Panc1 (cell line): ENCODE measurements at regions not wholly inside any gene's neighbourhood (a gene's known extent, or its start where the extent isn't known, plus 50 kb on each side); places are given as distances from the start of the nearest gene placed in this dataset.
"Not testable (repeated sequence)": the region's sequence is repeated elsewhere in the genome, so short reads cannot be mapped to it uniquely, and the experiment has no call there.

Experiments used
- ATAC-seq: fragments of 200-7000 bp; cut with Tn5 transposase; 2 replicates; pipeline ENCODE4 v1.9.1; 2020; ENCODE audit warnings: mild to moderate bottlenecking, moderate library complexity
- BruUV-seq: library from RNA; stranded (reverse); fragments of 400-500 nt; replicated peaks from 2 replicates; lab custom pipeline; 2021; lab: Mats Ljungman, UMichigan
- CTCF ChIA-PET: fragments of 300-600 bp; sonication (Branson Sonifier 250); formaldehyde crosslinking; loops from one replicate; lab custom pipeline; 2022; ENCODE audit warnings: antibody characterized with exemption; lab: Charles Lee
- POLR2A ChIA-PET: fragments of 300-600 bp; sonication (Branson Sonifier 250); formaldehyde crosslinking; loops from one replicate; lab custom pipeline; 2022; ENCODE audit warnings: antibody characterized with exemption; lab: Charles Lee
- DNase-seq: peaks from one replicate; pipeline ENCODE4 v3.0.0-alpha.2; 2010; ENCODE audit warnings: low read depth, low spot score
- H3K27ac ChIP-seq: 2 replicates; pipeline ENCODE4 v1.5.1; 2011; ENCODE audit warnings: mild to moderate bottlenecking, low read length, inconsistent platforms
- H3K27me3 ChIP-seq: fragments of 200-500 bp; sonication (Bioruptor generic); 2 replicates; pipeline ENCODE4 v1.6.0; 2014; ENCODE audit warnings: low read length, inconsistent platforms; ENCODE audit not compliant: control insufficient read depth, insufficient read depth
- H3K36me3 ChIP-seq: fragments of 200-500 bp; sonication (Bioruptor generic); 2 replicates; pipeline ENCODE4 v1.5.1; 2014; ENCODE audit warnings: inconsistent platforms, mild to moderate bottlenecking, low read length, moderate library complexity; ENCODE audit not compliant: control insufficient read depth, insufficient read depth
- H3K4me1 ChIP-seq: 2 replicates; pipeline ENCODE4 v1.5.1; 2011; ENCODE audit warnings: inconsistent platforms, mild to moderate bottlenecking, low read length, moderate library complexity; ENCODE audit not compliant: control insufficient read depth, insufficient read depth
- H3K4me3 ChIP-seq, 2 experiments: 2 replicates each; pipeline ENCODE4 v1.5.1; 2011 to 2012; ENCODE audit warnings: low read depth in 2 of 2, low read length in 2 of 2, mild to moderate bottlenecking in 2 of 2, inconsistent platforms in 1 of 2, moderate library complexity in 1 of 2
- H3K9me3 ChIP-seq: fragments of 200-500 bp; sonication (Bioruptor generic); 2 replicates; pipeline ENCODE4 v1.5.1; 2014; ENCODE audit warnings: low read depth, mild to moderate bottlenecking, inconsistent platforms, low read length, moderate library complexity; ENCODE audit not compliant: control insufficient read depth, insufficient read depth
- POLR2AphosphoS5 ChIP-seq: IDR thresholded peaks from 2 replicates; pipeline ENCODE4 v1.6.1; 2012; ENCODE audit warnings: mild to moderate bottlenecking, low read depth, low read length, moderate library complexity
- SIN3A ChIP-seq: IDR thresholded peaks from 2 replicates; pipeline ENCODE4 v1.6.1; 2012; ENCODE audit warnings: low read depth, mild to moderate bottlenecking, low read length, moderate library complexity, borderline replicate concordance; ENCODE audit not compliant: insufficient read depth
- TCF7L2 ChIP-seq: IDR thresholded peaks from 2 replicates; pipeline ENCODE4 v1.6.1; 2011; ENCODE audit warnings: mild to moderate bottlenecking, low read depth, low read length, inconsistent platforms
- in situ Hi-C: cut with HindIII; loops from 2 replicates; pipeline ENCODE4 v1.10.0; 2016; ENCODE audit warnings: low sequenced_read_pairs, low pct_unique_long_range_greater_than_20kb
- intact Hi-C: fragments of 100-400 bp; cut with micrococcal nuclease; formaldehyde crosslinking; loops from one replicate; pipeline ENCODE4 v1.10.0; 2022; ENCODE audit not compliant: unreplicated experiment
- TF ChIP-seq, protein P1 (sequence below): fragments of 450-650 bp; IDR thresholded peaks from 2 replicates; pipeline ENCODE4 v1.5.1; 2017; ENCODE audit warnings: mild to moderate bottlenecking
- TF ChIP-seq, protein P2 (sequence below), 2 experiments: IDR thresholded peaks; 2 replicates each; pipeline ENCODE4 v1.6.1; 2011 to 2012; ENCODE audit warnings: low read depth in 2 of 2, control low read depth in 1 of 2, low read length in 1 of 2, mild to moderate bottlenecking in 1 of 2, moderate library complexity in 1 of 2; ENCODE audit not compliant: insufficient read depth in 1 of 2

DNA sequence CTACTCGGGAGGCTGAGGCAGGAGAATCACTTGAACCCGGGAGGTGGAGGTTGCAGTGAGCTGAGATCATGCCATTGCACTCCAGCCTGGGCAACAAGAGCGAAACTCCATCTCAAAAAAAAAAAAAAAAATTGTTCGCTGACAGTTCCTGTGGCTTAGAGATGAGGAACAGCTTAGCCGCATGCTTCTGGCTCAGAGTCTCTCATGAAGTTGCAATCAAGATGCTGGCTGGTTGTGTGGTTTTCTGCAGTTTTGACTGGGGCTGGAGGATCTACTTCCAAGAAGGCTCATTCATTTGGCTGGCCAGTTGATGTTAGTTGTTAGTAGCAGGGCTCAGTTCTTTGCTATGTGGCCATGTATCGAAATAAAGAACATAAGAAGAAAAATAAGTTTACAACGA lies 69.9 kb upstream of the TBC1D5 start:
- BruUV-seq, H3K9me3 ChIP-seq, DNase-seq, in situ Hi-C loops, H3K4me1 ChIP-seq, ATAC-seq, CTCF ChIA-PET, H3K36me3 ChIP-seq, POLR2A ChIA-PET, H3K27me3 ChIP-seq, intact Hi-C loops, H3K27ac ChIP-seq, H3K4me3 ChIP-seq: not testable (repeated sequence)

DNA sequence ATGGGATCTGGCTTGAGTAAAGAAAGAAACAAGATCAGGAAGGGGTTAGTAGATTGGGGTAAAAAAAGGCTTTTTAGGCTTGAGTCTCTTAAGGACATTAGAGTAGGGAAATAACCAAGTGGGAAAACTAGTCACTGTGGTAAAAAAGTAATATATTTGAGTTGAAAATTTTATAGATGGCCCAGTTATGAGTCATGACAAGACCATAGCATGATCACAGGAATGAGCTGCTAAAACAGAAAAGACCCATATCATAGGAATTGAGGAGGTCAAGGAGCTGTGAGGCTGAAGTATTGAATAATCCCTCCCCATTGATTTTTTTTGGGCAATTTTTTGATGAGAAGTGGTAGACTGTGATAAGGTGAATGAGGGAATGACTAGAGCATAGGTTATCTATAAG lies 69.2 kb upstream of the TBC1D5 start:
- Histone ChIP-seq H3K36me3 (no peaks in the 10 kb centered on the region), H3K27ac (no peak overlapping the region), H3K27me3 (no peaks in the 10 kb centered on the region), H3K4me1 (no peaks in the 10 kb centered on the region), H3K4me3 (no peak overlapping the region), H3K9me3 (no peaks in the 10 kb centered on the region)
- no TSS peak for BruUV-seq
- no peak for ATAC-seq
- CTCF ChIA-PET: no interaction called here
- in situ Hi-C loops: no loop called here
- POLR2A ChIA-PET: no interaction called here
- TF ChIP-seq SIN3A: no peak
- no peak for TF ChIP-seq POLR2AphosphoS5
- TF ChIP-seq, protein P1, sequence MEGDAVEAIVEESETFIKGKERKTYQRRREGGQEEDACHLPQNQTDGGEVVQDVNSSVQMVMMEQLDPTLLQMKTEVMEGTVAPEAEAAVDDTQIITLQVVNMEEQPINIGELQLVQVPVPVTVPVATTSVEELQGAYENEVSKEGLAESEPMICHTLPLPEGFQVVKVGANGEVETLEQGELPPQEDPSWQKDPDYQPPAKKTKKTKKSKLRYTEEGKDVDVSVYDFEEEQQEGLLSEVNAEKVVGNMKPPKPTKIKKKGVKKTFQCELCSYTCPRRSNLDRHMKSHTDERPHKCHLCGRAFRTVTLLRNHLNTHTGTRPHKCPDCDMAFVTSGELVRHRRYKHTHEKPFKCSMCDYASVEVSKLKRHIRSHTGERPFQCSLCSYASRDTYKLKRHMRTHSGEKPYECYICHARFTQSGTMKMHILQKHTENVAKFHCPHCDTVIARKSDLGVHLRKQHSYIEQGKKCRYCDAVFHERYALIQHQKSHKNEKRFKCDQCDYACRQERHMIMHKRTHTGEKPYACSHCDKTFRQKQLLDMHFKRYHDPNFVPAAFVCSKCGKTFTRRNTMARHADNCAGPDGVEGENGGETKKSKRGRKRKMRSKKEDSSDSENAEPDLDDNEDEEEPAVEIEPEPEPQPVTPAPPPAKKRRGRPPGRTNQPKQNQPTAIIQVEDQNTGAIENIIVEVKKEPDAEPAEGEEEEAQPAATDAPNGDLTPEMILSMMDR: no peak
- no peak for TF ChIP-seq TCF7L2
- TF ChIP-seq, protein P2, sequence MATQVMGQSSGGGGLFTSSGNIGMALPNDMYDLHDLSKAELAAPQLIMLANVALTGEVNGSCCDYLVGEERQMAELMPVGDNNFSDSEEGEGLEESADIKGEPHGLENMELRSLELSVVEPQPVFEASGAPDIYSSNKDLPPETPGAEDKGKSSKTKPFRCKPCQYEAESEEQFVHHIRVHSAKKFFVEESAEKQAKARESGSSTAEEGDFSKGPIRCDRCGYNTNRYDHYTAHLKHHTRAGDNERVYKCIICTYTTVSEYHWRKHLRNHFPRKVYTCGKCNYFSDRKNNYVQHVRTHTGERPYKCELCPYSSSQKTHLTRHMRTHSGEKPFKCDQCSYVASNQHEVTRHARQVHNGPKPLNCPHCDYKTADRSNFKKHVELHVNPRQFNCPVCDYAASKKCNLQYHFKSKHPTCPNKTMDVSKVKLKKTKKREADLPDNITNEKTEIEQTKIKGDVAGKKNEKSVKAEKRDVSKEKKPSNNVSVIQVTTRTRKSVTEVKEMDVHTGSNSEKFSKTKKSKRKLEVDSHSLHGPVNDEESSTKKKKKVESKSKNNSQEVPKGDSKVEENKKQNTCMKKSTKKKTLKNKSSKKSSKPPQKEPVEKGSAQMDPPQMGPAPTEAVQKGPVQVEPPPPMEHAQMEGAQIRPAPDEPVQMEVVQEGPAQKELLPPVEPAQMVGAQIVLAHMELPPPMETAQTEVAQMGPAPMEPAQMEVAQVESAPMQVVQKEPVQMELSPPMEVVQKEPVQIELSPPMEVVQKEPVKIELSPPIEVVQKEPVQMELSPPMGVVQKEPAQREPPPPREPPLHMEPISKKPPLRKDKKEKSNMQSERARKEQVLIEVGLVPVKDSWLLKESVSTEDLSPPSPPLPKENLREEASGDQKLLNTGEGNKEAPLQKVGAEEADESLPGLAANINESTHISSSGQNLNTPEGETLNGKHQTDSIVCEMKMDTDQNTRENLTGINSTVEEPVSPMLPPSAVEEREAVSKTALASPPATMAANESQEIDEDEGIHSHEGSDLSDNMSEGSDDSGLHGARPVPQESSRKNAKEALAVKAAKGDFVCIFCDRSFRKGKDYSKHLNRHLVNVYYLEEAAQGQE (IDR thresholded peaks at IDR 0.05; ENCODE audit: insufficient read depth in 1 of 2, low read depth in 2 of 2, low read length in 1 of 2): no peak
- no peak for DNase-seq
- intact Hi-C loops: no loop called here

DNA sequence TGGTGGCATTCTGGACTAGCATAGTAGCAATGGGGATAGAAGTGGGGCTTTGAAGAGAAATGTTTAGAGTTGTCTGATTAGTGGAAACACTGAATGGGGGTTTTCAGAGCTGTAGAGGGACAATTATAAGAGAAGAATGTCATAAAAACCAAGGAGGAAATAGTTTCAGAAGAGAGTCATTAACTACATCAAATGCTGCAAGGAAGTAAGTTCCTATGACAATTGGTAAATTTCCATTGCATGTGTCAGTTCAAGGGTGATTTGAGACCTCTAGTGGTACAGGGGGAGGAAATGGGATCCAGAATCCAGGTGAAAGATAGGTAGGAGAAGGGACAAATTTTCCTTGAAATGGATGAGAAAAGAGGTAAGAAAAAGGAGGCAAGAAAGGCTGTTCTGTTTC lies 68.3 kb upstream of the TBC1D5 start:
- Histone ChIP-seq H3K27me3 (no peaks in the 10 kb centered on the region), H3K4me1 (no peaks in the 10 kb centered on the region), H3K27ac (no peak overlapping the region), H3K36me3 (no peaks in the 10 kb centered on the region), H3K4me3 (no peak overlapping the region), H3K9me3 (no peaks in the 10 kb centered on the region)
- TF ChIP-seq POLR2AphosphoS5: no peak
- ChIA-PET CTCF (no interaction called here), POLR2A (no interaction called here)
- in situ Hi-C loops: no loop called here
- DNase-seq (no peak), ATAC-seq (no peak)
- intact Hi-C loops: no loop called here
- no TSS peak for BruUV-seq
